Brain microvascular endothelial cell (primary cell): ENCODE measurements at regions not wholly inside any gene's neighbourhood (a gene's known extent, or its start where the extent isn't known, plus 50 kb on each side); places are given as distances from the start of the nearest gene placed in this dataset.

Experiments
- DNase-seq: peaks from one replicate; pipeline ENCODE4 v3.0.0-alpha.2; 2020
- H3K27ac ChIP-seq: fragments of 250-450 bp; sonication (Bioruptor Pico); 2 replicates; pipeline ENCODE4 v1.5.1; 2020; ENCODE audit warnings: mild to moderate bottlenecking, moderate library complexity
- H3K27me3 ChIP-seq: fragments of 250-450 bp; sonication (Bioruptor Pico); replicated peaks from 2 replicates; pipeline ENCODE4 v1.5.1; 2020; ENCODE audit warnings: mild to moderate bottlenecking
- H3K36me3 ChIP-seq: fragments of 250-450 bp; sonication (Bioruptor Pico); replicated peaks from 2 replicates; pipeline ENCODE4 v1.5.1; 2020; ENCODE audit warnings: mild to moderate bottlenecking
- H3K4me3 ChIP-seq: 2 replicates; pipeline ENCODE4 v1.5.1; 2011; ENCODE audit warnings: low read depth, mild to moderate bottlenecking, control low read depth, low read length, moderate library complexity
- CTCF ChIP-seq: IDR thresholded peaks from 2 replicates; pipeline ENCODE4 v1.5.1; 2011; ENCODE audit warnings: low read depth, mild to moderate bottlenecking, moderate library complexity, low read length, control low read depth, inconsistent platforms; ENCODE audit errors: missing control alignments
- in situ Hi-C: cut with HindIII; loops from 2 replicates; pipeline ENCODE4 v1.10.0; 2017; ENCODE audit warnings: low sequenced_read_pairs, low pct_ligation_motif_present

DNA sequence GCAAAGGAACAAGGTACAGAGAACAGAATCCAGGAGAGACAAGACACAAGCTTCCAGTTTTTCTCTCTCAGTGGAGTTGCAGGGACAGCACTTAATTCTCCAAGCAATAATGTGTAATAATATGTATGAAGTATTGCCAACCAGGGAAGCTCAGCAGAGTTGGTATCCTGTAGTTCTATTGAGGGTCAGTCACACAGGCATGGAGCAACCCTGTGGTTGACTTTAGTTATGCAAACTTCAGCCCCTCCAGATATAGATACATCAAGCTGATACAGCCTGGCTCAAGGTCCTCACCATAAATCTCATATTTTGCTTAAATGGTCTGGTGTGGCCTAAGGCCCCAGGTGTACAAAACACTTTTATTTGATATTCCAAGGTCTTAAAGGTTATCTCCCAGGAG, 248.6 kb upstream of the EPHA5 start:
- TF ChIP-seq CTCF: no peak
- Histone ChIP-seq H3K27ac (no peak overlapping the region), H3K36me3 (no peaks in the 10 kb centered on the region), H3K27me3 (no peaks in the 10 kb centered on the region), H3K4me3 (no peak overlapping the region)
- DNase-seq: no peak
- in situ Hi-C loops: no loop called here

- H3K27ac ChIP-seq: no peak overlapping the region
- H3K27me3 ChIP-seq: no peaks in the 10 kb centered on the region
- no peak for TF ChIP-seq CTCF
- DNase-seq: no peak
- in situ Hi-C loops: no loop called here
- no peaks in the 10 kb centered on the region for H3K36me3 ChIP-seq
- no peak overlapping the region for H3K4me3 ChIP-seq
These were observed 247.9 kb upstream of the EPHA5 start for GRCh38 chr4:65918212-65918611.

- Histone ChIP-seq H3K4me3 (no peak overlapping the region), H3K27me3 (no peaks in the 10 kb centered on the region), H3K36me3 (no peaks in the 10 kb centered on the region), H3K27ac (peak overlapping the region; percentile 15)
- in situ Hi-C loops: no loop called here
- DNase-seq: peak; percentile 79
- TF ChIP-seq CTCF: no peak
These were observed 247.2 kb upstream of the EPHA5 start for GRCh38 chr4:65917486-65917885.

- no peak overlapping the region for H3K27ac ChIP-seq
- DNase-seq: no peak
- H3K36me3 ChIP-seq: no peaks in the 10 kb centered on the region
- TF ChIP-seq CTCF: no peak
- H3K27me3 ChIP-seq: no peaks in the 10 kb centered on the region
- in situ Hi-C loops: no loop called here
- H3K4me3 ChIP-seq: no peak overlapping the region
These were observed 241.4 kb upstream of the EPHA5 start for GRCh38 chr4:65911720-65912119.

DNA sequence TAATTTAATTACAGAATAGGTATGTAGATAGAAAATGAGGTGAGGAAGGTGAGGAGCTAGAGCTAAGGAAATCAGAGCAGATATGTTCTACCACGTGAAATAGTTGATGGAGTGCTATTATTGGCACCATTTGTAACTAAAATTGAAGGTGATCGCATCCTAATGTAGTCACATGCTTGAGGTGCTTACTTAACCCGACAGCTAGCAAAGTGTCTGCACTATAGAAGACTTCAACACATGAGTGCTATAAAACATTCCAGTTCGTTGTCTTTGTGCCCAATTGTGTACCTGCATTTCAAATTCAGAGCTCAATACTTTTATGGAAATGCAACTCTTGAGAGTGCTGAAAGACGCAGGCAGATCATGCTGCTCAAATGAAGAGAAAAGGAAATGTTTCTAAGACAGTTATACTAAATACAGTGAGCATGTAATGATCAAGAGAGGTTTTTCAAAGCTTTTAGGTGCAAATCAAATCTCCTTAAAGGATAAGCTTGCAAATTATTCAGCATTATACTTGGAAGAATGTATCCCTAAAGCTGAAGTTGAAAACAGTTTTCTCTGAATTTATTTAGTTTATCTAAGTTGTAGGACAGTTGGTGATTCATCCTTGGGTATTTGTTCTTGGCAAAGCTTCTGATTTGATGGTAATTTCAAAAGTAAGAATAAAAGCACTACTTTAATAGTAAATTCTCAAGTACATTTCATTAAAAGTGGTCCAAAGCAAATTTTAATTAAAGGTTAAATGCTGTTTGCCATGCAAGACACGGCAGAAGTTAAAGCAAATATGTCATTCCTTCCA, 223.9 kb upstream of the EPHA5 start:
- no peak for DNase-seq
- in situ Hi-C loops: no loop called here

More for the DNA sequence above, 223.9 kb upstream of the EPHA5 start:
- H3K4me3 ChIP-seq: no peak overlapping the region
- H3K36me3 ChIP-seq: no peaks in the 10 kb centered on the region
- no peak for TF ChIP-seq CTCF
- no peak overlapping the region for H3K27ac ChIP-seq
- no peaks in the 10 kb centered on the region for H3K27me3 ChIP-seq
